ENCODE measurements at regions not wholly inside any gene's neighbourhood (a gene's known extent, or its start where the extent isn't known, plus 50 kb on each side); places are given as distances from the start of the nearest gene placed in this dataset.
"Not testable (repeated sequence)": the region's sequence is repeated elsewhere in the genome, so short reads cannot be mapped to it uniquely, and the experiment has no call there.

GRCh38 chr18:11357678-11358077 is 208.3 kb upstream of the PIEZO2 start:
- no peak overlapping the region for H3K27ac ChIP-seq
- no peak for TF ChIP-seq ZFX (IDR thresholded peaks at IDR 0.05; ENCODE audit: borderline replicate concordance)
- TF ChIP-seq CTCF (IDR thresholded peaks at IDR 0.05) = no peak

GRCh38 chr18:11344576-11344975 is 195.2 kb upstream of the PIEZO2 start:
- H3K27ac ChIP-seq = not testable (repeated sequence)

- H3K27ac ChIP-seq = no peak overlapping the region
- TF ChIP-seq CTCF (IDR thresholded peaks at IDR 0.05) (no peak), ZFX (IDR thresholded peaks at IDR 0.05; ENCODE audit: borderline replicate concordance) (no peak)
These were observed 193.7 kb upstream of the PIEZO2 start for GRCh38 chr18:11343096-11343495.

GRCh38 chr18:11342115-11342514 is 192.7 kb upstream of the PIEZO2 start:
- not testable (repeated sequence) for H3K27ac ChIP-seq

- no peak overlapping the region for H3K27ac ChIP-seq
- TF ChIP-seq CTCF (IDR thresholded peaks at IDR 0.05) (no peak), ZFX (IDR thresholded peaks at IDR 0.05; ENCODE audit: borderline replicate concordance) (no peak)
These were observed 189.9 kb upstream of the PIEZO2 start for GRCh38 chr18:11339188-11339775.

- no peak overlapping the region for H3K27ac ChIP-seq
- no peak for TF ChIP-seq CTCF (IDR thresholded peaks at IDR 0.05)
- TF ChIP-seq ZFX (IDR thresholded peaks at IDR 0.05; ENCODE audit: borderline replicate concordance) = no peak
These were observed 186.9 kb upstream of the PIEZO2 start for GRCh38 chr18:11336241-11336640.

GRCh38 chr18:11327391-11328009 is 178.1 kb upstream of the PIEZO2 start:
- no peak for TF ChIP-seq CTCF (IDR thresholded peaks at IDR 0.05)
- no peak for TF ChIP-seq ZFX (IDR thresholded peaks at IDR 0.05; ENCODE audit: borderline replicate concordance)
- no peak overlapping the region for H3K27ac ChIP-seq

- H3K27ac ChIP-seq = no peak overlapping the region
- TF ChIP-seq ZFX (IDR thresholded peaks at IDR 0.05; ENCODE audit: borderline replicate concordance) (no peak), CTCF (IDR thresholded peaks at IDR 0.05) (no peak)
These were observed 175.8 kb upstream of the PIEZO2 start for GRCh38 chr18:11324956-11325882.

Data from 22Rv1 (cell line).